ENCODE measurements at regions not wholly inside any gene's neighbourhood (a gene's known extent, or its start where the extent isn't known, plus 50 kb on each side); places are given as distances from the start of the nearest gene placed in this dataset.

DNA sequence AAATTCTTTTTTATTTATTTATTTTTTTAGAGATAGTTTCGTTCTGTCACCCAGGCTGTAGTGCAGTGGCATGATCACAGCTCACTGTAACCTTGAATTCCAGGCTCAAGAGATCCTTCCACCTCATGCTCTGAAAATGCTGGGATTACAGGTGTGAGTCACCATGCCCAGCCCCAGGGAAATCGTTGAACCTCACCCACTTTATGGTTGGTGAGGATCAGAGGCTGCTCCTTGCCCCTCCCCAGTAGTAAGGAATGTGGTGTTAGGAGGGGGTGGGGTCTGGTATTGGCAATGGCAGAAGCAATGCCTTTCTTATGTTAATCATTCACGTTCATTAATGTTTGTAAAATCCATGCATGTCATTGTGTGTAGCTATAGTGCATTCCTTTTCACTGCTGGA is 161.9 kb downstream of the SUCLG1 start:
- no peak for DNase-seq (ENCODE audit: extremely low spot score)
- ChIA-PET POLR2A (no interaction called here), CTCF (interaction anchor here (1.3 to 3.2 kb wide), 2 partner anchors 10 to 18 kb away, joined by 5 to 14 read pairs; no protein-coding TSS in a partner anchor)
- TF ChIP-seq, protein P1, sequence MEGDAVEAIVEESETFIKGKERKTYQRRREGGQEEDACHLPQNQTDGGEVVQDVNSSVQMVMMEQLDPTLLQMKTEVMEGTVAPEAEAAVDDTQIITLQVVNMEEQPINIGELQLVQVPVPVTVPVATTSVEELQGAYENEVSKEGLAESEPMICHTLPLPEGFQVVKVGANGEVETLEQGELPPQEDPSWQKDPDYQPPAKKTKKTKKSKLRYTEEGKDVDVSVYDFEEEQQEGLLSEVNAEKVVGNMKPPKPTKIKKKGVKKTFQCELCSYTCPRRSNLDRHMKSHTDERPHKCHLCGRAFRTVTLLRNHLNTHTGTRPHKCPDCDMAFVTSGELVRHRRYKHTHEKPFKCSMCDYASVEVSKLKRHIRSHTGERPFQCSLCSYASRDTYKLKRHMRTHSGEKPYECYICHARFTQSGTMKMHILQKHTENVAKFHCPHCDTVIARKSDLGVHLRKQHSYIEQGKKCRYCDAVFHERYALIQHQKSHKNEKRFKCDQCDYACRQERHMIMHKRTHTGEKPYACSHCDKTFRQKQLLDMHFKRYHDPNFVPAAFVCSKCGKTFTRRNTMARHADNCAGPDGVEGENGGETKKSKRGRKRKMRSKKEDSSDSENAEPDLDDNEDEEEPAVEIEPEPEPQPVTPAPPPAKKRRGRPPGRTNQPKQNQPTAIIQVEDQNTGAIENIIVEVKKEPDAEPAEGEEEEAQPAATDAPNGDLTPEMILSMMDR (IDR thresholded peaks at IDR 0.05; ENCODE audit: control extremely low read depth, extremely low read depth, low read depth, missing control alignments): no peak

DNA sequence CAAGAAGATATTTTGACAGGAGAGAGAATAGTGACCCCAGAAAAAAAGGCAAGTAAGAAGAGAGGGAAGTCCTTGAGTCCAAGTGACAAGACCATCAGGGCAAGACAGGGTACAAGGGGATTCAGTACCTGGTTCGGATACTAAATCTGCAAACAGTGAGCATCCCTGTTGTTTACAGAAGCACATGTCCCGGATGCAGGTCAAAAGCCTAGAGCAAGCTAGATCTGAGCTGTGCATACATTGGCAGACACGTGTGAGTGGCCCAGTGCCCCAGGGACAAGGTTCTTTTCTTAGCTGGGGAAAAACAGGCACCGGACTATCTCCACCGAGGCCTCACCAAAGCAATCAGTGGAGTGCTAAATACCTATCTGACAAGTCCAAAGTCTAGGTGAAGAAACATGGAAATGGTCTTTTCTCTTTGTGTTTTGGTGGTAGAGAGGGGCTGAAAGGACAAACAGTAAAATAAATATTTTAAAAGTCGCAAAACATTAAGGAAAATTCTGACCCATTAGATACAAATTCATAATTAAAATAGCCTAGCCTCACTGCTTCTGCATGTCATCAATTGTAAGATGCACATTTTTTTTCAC is 165.2 kb downstream of the SUCLG1 start:
- TF ChIP-seq, protein P1 (IDR thresholded peaks at IDR 0.05; ENCODE audit: control extremely low read depth, extremely low read depth, low read depth, missing control alignments): no peak
- ChIA-PET POLR2A (no interaction called here), CTCF (no interaction called here)
- DNase-seq (ENCODE audit: extremely low spot score): no peak

DNA sequence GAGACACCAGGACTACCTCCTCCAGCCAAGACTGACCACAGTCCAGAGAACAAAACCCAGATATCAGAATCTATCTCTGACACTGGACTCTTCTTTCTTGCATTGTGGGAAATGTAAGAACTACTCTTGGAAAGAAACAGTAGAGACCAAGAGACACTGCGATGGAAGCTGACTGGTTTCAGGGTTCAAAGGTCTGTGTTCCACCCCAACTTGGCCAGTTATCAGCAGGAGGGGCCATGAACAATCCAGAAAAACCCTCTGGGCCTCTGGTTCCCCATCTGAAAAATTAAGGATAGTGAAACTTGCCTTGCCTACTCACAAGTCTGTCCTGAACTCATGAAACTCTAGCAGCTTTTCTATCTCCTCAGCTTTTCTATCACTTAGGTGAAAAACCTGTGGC is 166.5 kb downstream of the SUCLG1 start:
- ChIA-PET POLR2A (no interaction called here), CTCF (no interaction called here)
- DNase-seq (ENCODE audit: extremely low spot score): no peak
- TF ChIP-seq, protein P1 (IDR thresholded peaks at IDR 0.05; ENCODE audit: control extremely low read depth, extremely low read depth, low read depth, missing control alignments): no peak

DNA sequence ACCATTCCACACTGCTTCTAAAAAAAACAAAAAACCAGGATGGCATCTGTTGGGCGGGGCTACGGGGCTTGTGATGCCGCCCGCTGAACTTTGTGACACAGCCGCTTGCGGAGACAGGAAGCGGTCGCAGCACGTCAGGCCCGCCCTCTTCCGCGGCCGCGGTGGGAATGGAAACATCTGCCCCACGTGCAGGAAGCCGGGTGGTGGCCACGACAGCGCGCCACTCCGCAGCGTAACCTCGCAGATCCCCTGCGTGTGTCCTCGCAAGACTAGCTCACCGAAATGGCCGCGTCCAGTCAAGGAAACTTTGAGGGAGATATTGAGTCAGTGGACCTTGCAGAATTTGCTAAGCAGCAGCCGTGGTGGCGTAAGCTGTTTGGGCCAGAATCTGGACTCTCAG is 168.5 kb downstream of the SUCLG1 start:
- POLR2A ChIA-PET: no interaction called here
- DNase-seq (ENCODE audit: extremely low spot score): no peak
- TF ChIP-seq, protein P1 (IDR thresholded peaks at IDR 0.05; ENCODE audit: control extremely low read depth, extremely low read depth, low read depth, missing control alignments): no peak
- CTCF ChIA-PET: no interaction called here

DNA sequence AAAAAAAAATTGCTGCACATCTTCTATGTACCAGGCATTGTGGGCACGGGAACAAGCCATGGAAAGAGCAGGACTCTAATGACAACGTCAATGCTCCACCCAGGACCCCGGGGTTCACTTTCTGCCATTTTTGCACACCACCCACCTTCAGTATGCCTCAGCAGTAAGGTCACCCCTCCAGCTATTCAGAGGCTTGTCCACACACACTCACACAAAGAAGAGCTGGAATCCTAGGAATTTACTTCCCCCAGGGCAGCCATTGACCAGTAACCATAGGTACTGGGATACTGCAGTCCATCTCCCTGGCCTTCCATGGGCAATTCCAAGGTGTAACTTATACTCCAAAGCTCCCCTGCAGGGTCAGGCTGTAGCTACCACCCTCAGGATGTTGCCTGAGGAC is 170.8 kb downstream of the SUCLG1 start:
- DNase-seq (ENCODE audit: extremely low spot score): no peak
- TF ChIP-seq, protein P1 (IDR thresholded peaks at IDR 0.05; ENCODE audit: control extremely low read depth, extremely low read depth, low read depth, missing control alignments): no peak
- POLR2A ChIA-PET: no interaction called here
- CTCF ChIA-PET: interaction anchor here (1.3 kb wide), 1 partner anchor 14 kb away, joined by 4 read pairs; no protein-coding TSS in a partner anchor

DNA sequence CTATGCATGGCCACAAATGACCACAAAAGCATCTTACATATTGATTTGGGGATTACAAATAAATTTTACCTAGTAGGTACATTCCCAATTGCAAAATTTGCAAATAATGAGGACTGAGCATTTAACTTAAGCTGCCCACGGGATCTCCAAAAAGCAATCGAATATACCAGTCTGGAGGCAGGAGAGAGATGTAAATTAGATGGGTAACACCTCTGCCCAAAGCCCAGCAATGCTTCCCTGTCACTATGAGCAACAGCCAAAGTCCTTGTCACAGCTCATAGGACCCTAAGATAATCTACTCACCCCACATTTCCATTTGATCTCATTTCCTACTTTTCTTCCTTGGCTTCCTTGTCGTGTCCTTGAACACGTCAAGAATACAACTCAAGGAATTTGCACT is 172.2 kb downstream of the SUCLG1 start:
- POLR2A ChIA-PET: no interaction called here
- no peak for DNase-seq (ENCODE audit: extremely low spot score)
- CTCF ChIA-PET: interaction anchor here (0.8 to 1.8 kb wide), 3 partner anchors 12 to 28 kb away, joined by 3 to 7 read pairs (median 3); no protein-coding TSS in a partner anchor

More for the DNA sequence above, 172.2 kb downstream of the SUCLG1 start:
- TF ChIP-seq, protein P1 (IDR thresholded peaks at IDR 0.05; ENCODE audit: control extremely low read depth, extremely low read depth, low read depth, missing control alignments): no peak
